ENCODE measurements at regions not wholly inside any gene's neighbourhood (a gene's known extent, or its start where the extent isn't known, plus 50 kb on each side); places are given as distances from the start of the nearest gene placed in this dataset.
A peak's percentile ranks its signal among the peaks of the same experiment; 100 is the strongest.

DNA sequence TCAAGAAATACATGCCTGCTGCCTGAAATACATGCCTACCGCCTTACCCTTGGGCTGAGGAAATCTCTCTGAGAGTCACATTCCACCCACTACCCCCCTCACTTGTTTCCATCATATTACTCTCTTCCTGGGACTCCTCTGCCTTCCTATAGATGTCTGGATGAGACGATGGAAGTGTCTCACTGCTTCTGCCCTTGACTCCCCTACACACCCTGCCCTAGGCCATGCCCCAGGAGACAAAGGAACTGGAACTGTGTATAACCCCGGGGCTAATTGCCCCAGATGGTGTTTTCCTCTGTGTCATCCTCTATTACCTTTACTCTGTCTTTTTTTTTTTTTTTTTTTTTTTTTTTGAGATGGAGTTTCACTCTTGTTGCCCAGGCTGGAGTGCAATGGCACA is 102.0 kb downstream of the GTPBP8 start:
- TF ChIP-seq, protein P1, sequence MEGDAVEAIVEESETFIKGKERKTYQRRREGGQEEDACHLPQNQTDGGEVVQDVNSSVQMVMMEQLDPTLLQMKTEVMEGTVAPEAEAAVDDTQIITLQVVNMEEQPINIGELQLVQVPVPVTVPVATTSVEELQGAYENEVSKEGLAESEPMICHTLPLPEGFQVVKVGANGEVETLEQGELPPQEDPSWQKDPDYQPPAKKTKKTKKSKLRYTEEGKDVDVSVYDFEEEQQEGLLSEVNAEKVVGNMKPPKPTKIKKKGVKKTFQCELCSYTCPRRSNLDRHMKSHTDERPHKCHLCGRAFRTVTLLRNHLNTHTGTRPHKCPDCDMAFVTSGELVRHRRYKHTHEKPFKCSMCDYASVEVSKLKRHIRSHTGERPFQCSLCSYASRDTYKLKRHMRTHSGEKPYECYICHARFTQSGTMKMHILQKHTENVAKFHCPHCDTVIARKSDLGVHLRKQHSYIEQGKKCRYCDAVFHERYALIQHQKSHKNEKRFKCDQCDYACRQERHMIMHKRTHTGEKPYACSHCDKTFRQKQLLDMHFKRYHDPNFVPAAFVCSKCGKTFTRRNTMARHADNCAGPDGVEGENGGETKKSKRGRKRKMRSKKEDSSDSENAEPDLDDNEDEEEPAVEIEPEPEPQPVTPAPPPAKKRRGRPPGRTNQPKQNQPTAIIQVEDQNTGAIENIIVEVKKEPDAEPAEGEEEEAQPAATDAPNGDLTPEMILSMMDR (IDR thresholded peaks at IDR 0.05; ENCODE audit: control insufficient read depth, insufficient read depth, low read depth, low read length, missing control alignments) = no peak
- H3K4me3 ChIP-seq (ENCODE audit: control insufficient read depth, low read depth, low read length) = no peak overlapping the region
- no peak for DNase-seq (ENCODE audit: low read depth)

- TF ChIP-seq, protein P1 (IDR thresholded peaks at IDR 0.05; ENCODE audit: control insufficient read depth, insufficient read depth, low read depth, low read length, missing control alignments) = no peak
- H3K4me3 ChIP-seq (ENCODE audit: control insufficient read depth, low read depth, low read length) = no peak overlapping the region
- DNase-seq (ENCODE audit: low read depth) = no peak
Measured at GRCh38 chr3:113094337-113095221, 103.8 kb downstream of the GTPBP8 start.

- no peak overlapping the region for H3K4me3 ChIP-seq (ENCODE audit: control insufficient read depth, low read depth, low read length)
- TF ChIP-seq, protein P1 (IDR thresholded peaks at IDR 0.05; ENCODE audit: control insufficient read depth, insufficient read depth, low read depth, low read length, missing control alignments) = no peak
- no peak for DNase-seq (ENCODE audit: low read depth)
Measured at GRCh38 chr3:113096188-113096892, 105.6 kb downstream of the GTPBP8 start.

- H3K4me3 ChIP-seq (ENCODE audit: control insufficient read depth, low read depth, low read length) = no peak overlapping the region
- DNase-seq (ENCODE audit: low read depth) = peak; percentile 62
- TF ChIP-seq, protein P1 (IDR thresholded peaks at IDR 0.05; ENCODE audit: control insufficient read depth, insufficient read depth, low read depth, low read length, missing control alignments) = no peak
Measured at GRCh38 chr3:113097960-113098447, 107.2 kb downstream of the GTPBP8 start.

DNA sequence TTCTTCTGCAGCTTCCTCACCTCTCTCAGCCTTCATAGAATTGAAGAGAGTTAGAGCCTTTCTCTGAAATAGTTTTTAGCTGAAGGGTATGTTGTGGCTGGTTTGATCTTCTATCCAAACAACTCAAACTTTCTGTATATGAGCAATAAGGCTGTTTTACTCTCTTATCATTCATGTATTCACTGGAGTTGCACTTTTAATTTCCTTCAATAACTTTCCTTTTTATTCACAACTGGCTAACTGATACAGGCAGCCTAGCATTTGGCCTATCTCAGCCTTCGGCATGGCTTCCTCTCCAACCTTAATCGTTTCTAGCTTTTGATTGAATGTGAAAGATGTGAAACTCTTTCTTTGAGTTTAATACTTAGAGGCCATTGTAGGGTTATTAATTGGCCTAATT is 109.3 kb downstream of the GTPBP8 start:
- H3K4me3 ChIP-seq (ENCODE audit: control insufficient read depth, low read depth, low read length) = no peak overlapping the region
- no peak for DNase-seq (ENCODE audit: low read depth)
- TF ChIP-seq, protein P1 (IDR thresholded peaks at IDR 0.05; ENCODE audit: control insufficient read depth, insufficient read depth, low read depth, low read length, missing control alignments) = no peak

GRCh38 chr3:113103588-113103987 is 107.8 kb upstream of the BOC start:
- TF ChIP-seq, protein P1 (IDR thresholded peaks at IDR 0.05; ENCODE audit: control insufficient read depth, insufficient read depth, low read depth, low read length, missing control alignments) = no peak
- no peak for DNase-seq (ENCODE audit: low read depth)

More at GRCh38 chr3:113103588-113103987, 107.8 kb upstream of the BOC start:
- no peak overlapping the region for H3K4me3 ChIP-seq (ENCODE audit: control insufficient read depth, low read depth, low read length)

All from AG09309 (cell line).